MV-4-11 (cell line): ENCODE measurements at regions not wholly inside any gene's neighbourhood (a gene's known extent, or its start where the extent isn't known, plus 50 kb on each side); places are given as distances from the start of the nearest gene placed in this dataset.
A peak's percentile ranks its signal among the peaks of the same experiment; 100 is the strongest.

ENCODE experiments used
- DNase-seq: peaks from one replicate; lab custom pipeline; 2025; lab: John Stamatoyannopoulos, UW

DNA sequence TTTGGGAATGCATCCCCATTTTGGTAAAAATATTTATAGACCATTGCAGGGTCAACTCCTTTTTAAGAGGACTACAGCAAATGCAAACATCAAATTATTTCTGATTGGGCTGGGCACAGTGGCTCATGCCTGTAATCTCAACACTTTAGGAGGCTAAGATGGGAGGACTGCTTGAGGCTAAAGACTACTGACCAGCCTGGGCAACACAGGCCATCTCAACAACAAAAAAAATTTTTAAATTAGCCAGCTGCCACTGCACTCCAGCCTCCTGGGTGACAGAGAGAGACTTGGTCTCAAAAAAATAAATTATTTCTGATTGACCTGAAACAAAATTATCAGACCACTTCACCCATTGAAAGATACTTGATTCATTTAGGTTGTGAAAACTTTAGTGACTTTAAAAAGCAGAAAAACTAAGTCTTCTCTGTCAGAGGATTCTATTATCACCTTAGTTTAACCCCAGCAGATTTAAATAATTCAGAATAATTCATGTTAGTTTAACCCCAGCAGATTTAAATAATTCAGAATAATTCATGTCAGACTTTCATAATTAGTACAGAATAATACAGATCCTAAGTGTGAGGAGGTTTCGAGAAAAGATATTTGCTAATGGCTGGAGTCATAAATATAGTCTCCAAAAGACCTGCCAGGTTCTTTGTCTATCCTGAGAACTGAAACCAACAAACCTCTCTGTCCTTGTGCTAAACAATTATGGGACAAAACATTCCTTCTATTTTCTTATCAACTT is 183.6 kb upstream of the STT3B start:
- DNase-seq: no peak

DNA sequence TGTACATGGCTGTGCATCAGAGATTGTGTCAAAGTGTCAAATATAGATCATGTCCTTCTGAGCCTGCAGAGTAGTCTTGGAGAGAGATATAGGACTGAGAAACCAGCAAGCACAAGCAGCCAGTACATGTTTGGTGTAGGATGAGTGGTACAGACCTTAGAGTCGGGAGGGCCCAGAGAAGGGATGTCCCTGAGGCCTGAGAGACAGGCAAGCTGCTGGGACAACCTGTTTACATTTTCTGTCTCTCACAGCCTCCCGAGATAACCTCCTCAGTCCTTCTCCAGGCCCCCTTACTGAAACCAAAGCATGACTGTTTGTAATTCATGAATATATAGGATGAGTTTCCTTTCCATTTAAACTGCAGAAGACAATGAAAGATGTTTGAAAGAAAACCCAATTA is 182.4 kb upstream of the STT3B start:
- no peak for DNase-seq

GRCh38 chr3:31352331-31352730 is 180.4 kb upstream of the STT3B start:
- no peak for DNase-seq

DNA sequence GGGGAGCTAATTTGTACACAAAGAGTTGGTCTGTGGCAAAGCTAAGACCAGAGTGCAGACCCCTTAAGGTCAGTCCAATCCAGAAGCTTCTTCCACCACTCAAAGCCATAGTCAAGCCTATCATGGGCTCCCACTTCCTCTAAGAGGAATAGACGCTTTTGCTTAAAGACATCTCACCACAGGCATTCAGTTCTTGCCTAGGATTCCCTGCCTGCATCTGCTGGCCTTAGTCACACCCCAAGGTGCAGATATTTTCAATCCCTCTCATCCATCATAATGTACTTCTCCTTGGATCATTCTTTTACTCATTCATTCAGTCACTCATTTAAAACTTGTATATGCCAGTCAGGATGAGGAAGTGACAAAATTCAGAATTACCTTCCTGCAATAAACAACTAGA is 179.6 kb upstream of the STT3B start:
- peak; percentile 26 for DNase-seq

DNA sequence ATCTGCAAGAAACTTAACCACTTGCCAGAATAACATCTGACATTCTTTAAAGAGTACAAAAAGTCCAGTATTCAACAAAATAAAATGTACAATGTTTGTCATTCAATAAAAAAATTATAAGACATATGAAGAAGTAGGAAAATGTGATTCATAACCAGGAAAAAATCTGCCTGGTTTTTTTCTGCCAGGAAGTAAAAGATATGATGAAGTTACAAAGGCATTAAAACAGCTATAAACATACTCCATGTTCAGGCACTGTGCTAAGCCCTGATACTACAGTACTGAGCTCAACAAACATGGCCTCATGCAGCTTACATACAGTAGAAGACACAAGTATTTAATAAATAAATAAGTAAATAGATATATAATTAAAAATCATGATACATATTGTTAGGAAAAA is 178.4 kb upstream of the STT3B start:
- no peak for DNase-seq

- peak; percentile 25 for DNase-seq
Observed at GRCh38 chr3:31355807-31356206, 176.9 kb upstream of the STT3B start.

DNA sequence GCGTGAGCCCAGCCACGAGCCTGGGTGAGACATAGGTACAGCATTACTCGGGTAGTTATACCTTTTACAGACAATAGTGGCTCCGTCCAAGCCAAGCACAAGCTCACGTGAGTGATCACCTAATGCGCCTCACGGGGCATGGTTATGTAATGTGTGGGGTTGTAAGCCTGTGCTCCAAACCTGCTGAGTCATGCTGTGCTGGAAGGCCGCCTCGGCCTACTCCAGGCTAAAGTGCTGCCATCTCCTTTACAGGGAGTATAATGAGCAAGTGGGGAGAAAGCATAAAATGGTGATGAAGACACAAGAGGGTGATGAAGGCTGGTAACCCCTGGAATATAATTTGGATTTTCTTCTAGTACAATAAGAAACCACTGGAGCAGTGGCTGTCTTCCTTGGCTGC is 175.8 kb upstream of the STT3B start:
- DNase-seq: peak; percentile 8

- no peak for DNase-seq
Observed at GRCh38 chr3:31357451-31357850, 175.3 kb upstream of the STT3B start.

- no peak for DNase-seq
Observed at GRCh38 chr3:31358473-31359070, 174.2 kb upstream of the STT3B start.

GRCh38 chr3:31361371-31362273 is 171.1 kb upstream of the STT3B start:
- no peak for DNase-seq

DNA sequence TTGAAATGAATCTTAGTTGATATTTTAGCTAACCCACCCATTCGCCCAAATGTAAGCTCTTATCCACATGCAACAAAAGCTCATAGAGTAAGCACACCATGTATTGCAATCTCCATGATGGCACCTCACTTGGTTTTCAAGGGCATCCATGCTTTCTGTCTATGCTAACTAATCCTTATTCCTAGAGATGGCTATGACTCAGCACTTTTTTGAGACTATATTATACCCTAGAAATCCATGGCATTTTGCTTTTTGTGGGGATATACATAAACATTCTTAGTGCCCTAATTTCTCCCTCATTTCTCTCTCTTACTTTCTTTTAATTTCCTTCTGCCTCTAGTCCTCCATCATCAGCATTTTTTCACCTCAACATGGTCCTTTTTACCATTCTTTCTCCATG is 168.5 kb upstream of the STT3B start:
- no peak for DNase-seq

- DNase-seq: peak; percentile 30
Observed at GRCh38 chr3:31364711-31365110, 168.0 kb upstream of the STT3B start.

DNA sequence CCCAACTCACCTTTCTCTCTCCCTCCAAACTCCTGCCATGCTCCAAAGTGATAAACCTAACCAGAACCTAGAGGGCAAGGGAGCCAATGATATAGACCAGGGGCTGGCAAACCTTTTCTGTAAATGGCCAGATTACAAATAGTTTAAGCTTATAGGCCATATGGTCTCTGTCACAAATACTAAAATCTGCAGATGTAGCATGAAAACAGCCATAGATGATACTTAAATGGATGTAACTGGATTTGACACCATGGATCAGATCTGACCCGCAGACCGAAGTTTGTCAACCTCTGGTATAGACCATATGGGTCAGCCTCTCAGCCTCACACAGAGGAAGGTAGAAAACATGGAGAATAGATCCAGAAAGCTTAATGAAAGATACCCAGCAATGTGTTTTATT is 165.2 kb upstream of the STT3B start:
- DNase-seq: no peak

DNA sequence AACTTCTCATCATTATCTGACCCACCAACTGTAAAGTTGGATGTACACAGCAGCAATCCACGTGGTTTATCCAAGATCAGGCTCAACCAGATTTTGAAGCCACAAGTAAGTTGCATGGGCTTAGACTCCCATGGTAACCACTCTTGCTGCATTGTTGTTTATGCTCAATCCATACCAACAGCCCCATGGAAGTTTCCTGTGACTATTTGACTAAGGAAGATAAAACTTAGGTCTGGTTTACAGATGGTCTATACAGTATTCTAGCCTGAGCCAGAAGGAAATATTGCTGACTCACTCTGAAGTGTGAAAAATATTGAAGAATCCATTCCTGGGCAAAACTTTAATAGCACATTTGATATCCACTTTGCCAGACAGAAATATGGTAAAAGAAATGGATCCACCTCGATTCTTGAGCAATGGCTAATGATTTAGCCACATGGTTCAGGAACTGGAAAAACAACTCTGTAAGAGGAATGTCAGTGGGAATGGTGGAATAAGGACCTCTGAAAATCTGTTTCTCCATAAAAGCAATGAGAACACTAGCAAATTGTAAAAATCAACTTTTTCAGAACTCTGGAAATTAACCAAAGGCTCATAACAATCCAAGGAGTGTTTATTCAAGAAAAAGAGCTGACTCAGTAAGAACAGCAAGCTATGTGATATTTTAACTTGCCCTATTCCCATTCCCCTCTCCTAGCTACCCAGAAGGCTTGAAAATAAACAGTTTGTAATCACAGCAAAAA is 162.9 kb upstream of the STT3B start:
- DNase-seq: no peak

DNA sequence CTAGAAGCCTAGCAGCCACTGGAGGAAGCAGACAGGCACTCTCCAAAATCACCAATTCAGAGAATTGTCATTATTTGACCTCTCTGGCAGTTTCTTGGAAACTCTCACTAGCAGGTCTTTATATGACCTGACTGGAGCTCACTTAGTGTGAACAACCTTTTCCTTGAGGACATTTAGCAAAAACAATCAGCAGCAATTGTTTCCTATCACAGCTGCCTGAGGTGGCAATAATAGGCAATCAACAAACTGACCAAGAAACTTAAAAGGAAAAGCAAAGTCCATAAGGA is 162.4 kb upstream of the STT3B start:
- no peak for DNase-seq

DNA sequence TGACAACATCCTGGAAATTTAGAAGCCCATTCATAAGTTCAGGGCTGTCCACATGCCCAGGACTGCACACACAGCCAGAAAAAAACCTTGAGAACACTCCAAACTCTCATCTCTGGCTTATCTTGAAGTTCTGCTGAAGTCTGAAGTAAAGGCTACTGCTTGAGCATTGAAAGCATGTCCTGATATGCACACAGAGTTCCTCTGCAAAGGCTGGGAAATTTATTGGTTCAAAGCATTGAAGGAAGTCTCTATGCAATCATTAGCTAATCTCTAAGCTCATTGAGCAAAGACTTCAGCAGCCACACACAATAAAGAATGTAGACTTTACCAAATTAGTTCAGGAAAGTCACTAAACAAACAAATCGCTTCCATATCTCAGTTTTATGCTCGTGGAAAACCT is 162.0 kb upstream of the STT3B start:
- DNase-seq: peak; percentile 18

DNA sequence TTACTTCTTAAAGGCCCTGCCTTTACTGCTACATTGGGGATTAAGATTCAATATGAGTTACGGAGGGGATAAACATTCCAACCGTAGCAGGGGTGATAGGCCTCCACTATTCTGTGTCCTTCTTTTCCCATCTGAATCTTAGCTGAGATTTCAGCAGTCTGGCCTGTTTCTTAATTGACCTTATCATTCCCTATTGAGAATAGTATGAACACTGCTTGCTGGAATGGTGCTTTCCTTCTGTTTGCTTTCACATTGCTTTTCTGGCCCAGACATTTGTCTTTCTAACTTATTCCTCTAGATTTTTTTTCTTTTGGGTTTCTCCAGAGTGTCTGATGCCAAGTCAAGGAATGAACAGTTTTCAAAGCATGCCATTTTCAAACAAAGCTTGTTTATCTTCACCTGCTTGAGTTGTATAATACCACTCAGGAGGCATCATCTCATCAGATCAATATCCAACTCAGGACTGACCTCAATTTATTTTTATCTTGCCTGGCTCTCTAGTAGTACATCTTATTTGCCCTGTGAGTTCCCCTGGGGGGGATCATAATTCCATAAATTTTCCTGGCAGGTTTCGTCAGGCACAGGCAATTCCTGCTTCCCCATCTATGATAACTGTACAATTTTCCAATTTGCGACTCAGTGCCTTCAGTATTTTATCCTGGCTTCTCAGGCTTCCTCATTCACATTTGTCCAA is 161.1 kb upstream of the STT3B start:
- DNase-seq: no peak

DNA sequence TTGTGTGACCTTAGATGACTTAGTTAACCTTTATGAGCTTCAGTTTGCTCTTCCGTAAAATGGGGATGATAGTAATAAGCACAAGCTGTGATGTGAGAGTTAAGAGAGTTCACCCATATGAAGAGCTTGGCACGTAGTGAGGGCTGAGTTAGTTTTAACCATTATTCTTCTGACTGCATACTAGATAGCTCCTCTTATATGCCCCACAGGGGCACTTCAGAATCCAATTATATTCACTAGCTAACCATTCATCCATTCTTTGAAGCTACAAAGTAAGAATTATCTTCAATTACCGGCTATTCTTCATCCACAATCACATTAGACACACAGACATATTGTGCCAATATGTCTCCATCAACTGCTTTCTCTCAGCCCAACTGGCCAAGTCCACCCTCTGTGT is 159.0 kb upstream of the STT3B start:
- DNase-seq: no peak

DNA sequence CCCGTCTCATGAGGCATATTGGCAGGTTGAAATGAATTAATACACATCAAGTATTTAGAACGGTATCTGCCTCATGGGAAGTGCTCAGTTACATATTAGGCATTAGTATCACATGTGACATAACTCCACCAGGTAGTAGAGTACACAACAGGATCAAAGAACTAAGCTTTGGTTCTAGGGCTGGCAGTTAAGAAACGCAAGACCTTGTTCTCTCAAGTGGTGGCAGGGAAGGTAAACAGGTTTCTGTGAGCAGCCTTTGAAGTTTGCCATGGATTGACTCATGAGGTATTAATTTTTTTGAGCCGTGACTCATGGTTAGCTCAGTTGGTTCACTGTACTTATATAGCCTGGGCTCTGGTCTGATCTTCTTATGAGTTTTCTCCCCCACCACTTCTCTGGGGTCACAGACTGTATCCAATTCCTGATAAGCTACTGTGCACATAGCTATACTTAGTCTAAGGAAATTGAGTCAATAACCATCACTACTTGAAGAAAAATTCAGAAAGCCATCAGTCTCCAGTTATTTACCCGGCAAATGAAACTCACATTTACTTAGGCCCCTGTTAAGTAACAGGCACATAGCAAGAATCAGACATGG is 155.6 kb upstream of the STT3B start:
- DNase-seq: peak; percentile 10

DNA sequence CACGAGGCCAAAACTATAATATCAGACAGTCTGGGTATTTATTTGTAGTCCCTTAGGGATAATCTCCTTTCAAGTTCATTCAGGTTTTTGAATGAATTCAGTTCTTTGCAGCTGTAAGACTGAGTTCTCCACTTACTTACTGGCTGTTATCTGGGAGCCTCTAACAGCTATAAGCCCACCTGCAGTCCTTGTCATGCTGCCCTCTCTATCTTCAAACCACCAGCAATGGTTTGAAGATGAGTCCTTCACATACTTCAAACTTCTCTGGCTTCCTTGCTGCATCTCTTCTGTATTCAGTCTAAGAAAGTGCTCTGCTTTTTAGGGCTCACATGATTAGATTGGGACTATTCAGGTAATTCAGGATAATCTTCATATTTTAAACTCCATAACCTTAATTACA is 154.5 kb upstream of the STT3B start:
- no peak for DNase-seq

DNA sequence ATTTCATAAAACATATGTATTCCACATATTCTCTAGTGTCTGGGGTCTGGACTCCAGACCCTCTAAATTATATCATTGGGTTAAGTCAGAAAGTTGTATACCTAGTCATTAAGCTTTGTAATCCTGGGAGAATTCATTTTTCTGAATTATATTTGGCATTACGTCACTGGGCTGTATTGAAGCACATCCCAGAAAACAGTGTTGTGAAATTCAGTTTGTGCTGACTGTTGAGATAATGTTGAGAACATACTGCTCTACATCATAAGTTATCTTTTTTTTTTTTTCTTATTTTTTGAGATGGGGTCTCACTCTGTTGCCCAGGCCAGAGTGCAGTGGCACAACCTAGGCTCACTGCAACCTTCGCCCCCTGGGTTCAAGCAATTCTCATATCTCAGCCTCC is 153.1 kb upstream of the STT3B start:
- no peak for DNase-seq

DNA sequence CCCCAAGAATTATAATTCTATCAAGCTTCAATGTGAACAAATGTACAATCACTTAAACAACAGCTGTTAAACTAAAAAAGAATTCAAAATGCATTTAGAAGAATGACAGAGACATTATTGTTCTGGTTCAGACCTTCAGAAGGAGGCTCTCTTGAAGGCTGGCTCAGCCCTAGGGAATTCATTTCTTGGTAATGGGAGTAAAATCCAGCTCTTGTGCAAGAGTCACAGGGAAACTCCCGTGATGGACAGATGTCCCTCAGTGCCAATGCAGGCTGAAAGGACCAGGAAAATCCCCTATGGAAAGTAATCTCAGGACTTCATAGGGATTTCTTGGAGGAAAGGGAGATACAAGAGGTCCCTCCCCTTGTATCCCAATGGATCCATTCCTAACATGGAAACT is 149.9 kb upstream of the STT3B start:
- DNase-seq: no peak
